H1 (cell line): ENCODE measurements at regions not wholly inside any gene's neighbourhood (a gene's known extent, or its start where the extent isn't known, plus 50 kb on each side); places are given as distances from the start of the nearest gene placed in this dataset.

Source experiments
- CTCF ChIA-PET: fragments of 300-600 bp; sonication (Branson Sonifier 250); formaldehyde crosslinking; loops from one replicate; lab custom pipeline; 2021; ENCODE audit not compliant: partially characterized antibody; lab: Charles Lee
- POLR2A ChIA-PET: fragments of 300-600 bp; sonication (Branson Sonifier 250); formaldehyde crosslinking; loops from one replicate; lab custom pipeline; 2021; ENCODE audit warnings: inconsistent platforms; ENCODE audit not compliant: partially characterized antibody; lab: Charles Lee
- DNase-seq, 2 experiments: peaks; one replicate each; pipeline versions ENCODE4 v3.0.0 to v3.0.0-alpha.2; 2010 to 2022; ENCODE audit warnings: low spot score in 2 of 2, low read depth in 1 of 2, mixed read lengths in 1 of 2
- FAIRE-seq: peaks from 2 replicates; lab custom pipeline; 2011; peaks lifted over from hg19 to GRCh38; lab: Jason Lieb, UNC
- H2AFZ ChIP-seq: 2 replicates; pipeline ENCODE4 v1.8.1; 2012; ENCODE audit warnings: low read length, inconsistent platforms
- H2AK5ac ChIP-seq: 2 replicates; pipeline ENCODE4 v1.6.1; 2013; ENCODE audit warnings: low read depth, low read length
- H2BK120ac ChIP-seq: replicated peaks from 2 replicates; pipeline ENCODE3; 2013; ENCODE audit warnings: low read depth, low read length, inconsistent platforms
- H2BK12ac ChIP-seq: 2 replicates; pipeline ENCODE4 v1.6.1; 2013; ENCODE audit warnings: low read depth, low read length
- H2BK15ac ChIP-seq: 2 replicates; pipeline ENCODE4 v1.6.1; 2013; ENCODE audit warnings: low read length
- H2BK20ac ChIP-seq: 2 replicates; pipeline ENCODE4 v1.6.1; 2013; ENCODE audit warnings: low read length
- H2BK5ac ChIP-seq: 2 replicates; pipeline ENCODE4 v1.6.1; 2013; ENCODE audit warnings: low read depth, low read length
- H3K14ac ChIP-seq: 2 replicates; pipeline ENCODE4 v1.6.1; 2013; ENCODE audit warnings: inconsistent platforms; ENCODE audit not compliant: insufficient read length
- H3K18ac ChIP-seq: 2 replicates; pipeline ENCODE4 v1.6.1; 2013; ENCODE audit warnings: low read length; ENCODE audit errors: extremely low read depth
- H3K23ac ChIP-seq: 2 replicates; pipeline ENCODE4 v1.6.1; 2013; ENCODE audit warnings: inconsistent platforms; ENCODE audit not compliant: insufficient read length
- H3K23me2 ChIP-seq: 2 replicates; pipeline ENCODE4 v1.6.1; 2013; ENCODE audit warnings: low read depth, low read length
- H3K27ac ChIP-seq: 2 replicates; pipeline ENCODE4 v1.6.1; 2011; ENCODE audit warnings: low read depth, low read length, inconsistent platforms
- H3K27me3 ChIP-seq, 4 experiments: replicated peaks in 1 of 4; 1 replicate in 1 of 4; 2 replicates in 3 of 4; pipeline versions ENCODE4 v1.6.1 to v1.8.1; 2011 to 2013; ENCODE audit warnings: low read length in 3 of 4, mild to moderate bottlenecking in 3 of 4, inconsistent platforms in 2 of 4, mixed read lengths in 2 of 4, moderate library complexity in 1 of 4; ENCODE audit not compliant: control insufficient read depth in 3 of 4, insufficient read depth in 3 of 4; ENCODE audit errors: extremely low read depth in 1 of 4
- H3K36me3 ChIP-seq, 4 experiments: 2 replicates each; pipeline versions ENCODE4 v1.6.1 to v1.8.1; 2011 to 2013; ENCODE audit warnings: mild to moderate bottlenecking in 4 of 4, low read length in 3 of 4, moderate library complexity in 2 of 4, control low read depth in 1 of 4, inconsistent platforms in 1 of 4; ENCODE audit not compliant: insufficient read depth in 4 of 4, control insufficient read depth in 2 of 4
- H3K4ac ChIP-seq: replicated peaks from 2 replicates; pipeline ENCODE3; 2013; ENCODE audit warnings: low read length, low read depth, mixed read lengths, inconsistent platforms; ENCODE audit not compliant: insufficient read length
- H3K4me1 ChIP-seq, 4 experiments: replicated peaks in 1 of 4; 1 replicate in 1 of 4; 2 replicates in 3 of 4; pipeline versions ENCODE4 v1.6.1 to v1.8.1; 2011 to 2013; ENCODE audit warnings: low read length in 3 of 4, inconsistent platforms in 2 of 4, mixed read lengths in 1 of 4; ENCODE audit not compliant: insufficient read depth in 4 of 4, control insufficient read depth in 3 of 4
- H3K4me2 ChIP-seq, 2 experiments: 2 replicates each; pipeline versions ENCODE4 v1.6.1 to v1.8.1; 2011 to 2013; ENCODE audit warnings: low read depth in 2 of 2, low read length in 2 of 2, control low read depth in 1 of 2, inconsistent platforms in 1 of 2, mild to moderate bottlenecking in 1 of 2; ENCODE audit not compliant: insufficient read depth in 1 of 2
- H3K4me3 ChIP-seq, 4 experiments: fragments of 200-600, 300-600 bp in 1 of 4; sonication (generic), shearing (Covaris generic), sonication (Bioruptor Twin) in 1 of 4; 2 replicates each; pipeline versions ENCODE4 v1.5.1 to v1.8.1; 2011 to 2016; ENCODE audit warnings: low read length in 4 of 4, low read depth in 3 of 4, control low read depth in 2 of 4, inconsistent platforms in 2 of 4, mild to moderate bottlenecking in 2 of 4, mixed read lengths in 1 of 4, moderate library complexity in 1 of 4; ENCODE audit not compliant: insufficient read depth in 2 of 4; ENCODE audit errors: extremely low read depth in 1 of 4
- H3K56ac ChIP-seq: replicated peaks from 2 replicates; pipeline ENCODE3; 2013; ENCODE audit warnings: low read depth, mild to moderate bottlenecking, mixed read lengths, low read length, inconsistent platforms; ENCODE audit not compliant: insufficient read length
- H3K79me1 ChIP-seq: 2 replicates; pipeline ENCODE4 v1.6.1; 2013; ENCODE audit warnings: low read depth, low read length, control low read depth
- H3K79me2 ChIP-seq, 2 experiments: 2 replicates each; pipeline versions ENCODE4 v1.6.1 to v1.8.1; 2012 to 2013; ENCODE audit warnings: low read length in 2 of 2, mild to moderate bottlenecking in 2 of 2, inconsistent platforms in 1 of 2; ENCODE audit not compliant: insufficient read depth in 2 of 2, control insufficient read depth in 1 of 2
- H3K9ac ChIP-seq, 4 experiments: replicated peaks in 1 of 4; 1 replicate in 1 of 4; 2 replicates in 3 of 4; pipeline versions ENCODE4 v1.6.1 to v1.8.1; 2011 to 2013; ENCODE audit warnings: low read depth in 3 of 4, low read length in 3 of 4, control low read depth in 2 of 4, mild to moderate bottlenecking in 2 of 4, moderate library complexity in 2 of 4, inconsistent platforms in 1 of 4; ENCODE audit errors: extremely low read depth in 1 of 4
- H3K9me3 ChIP-seq, 2 experiments: 2 replicates each; pipeline versions ENCODE4 v1.6.1 to v1.8.1; 2012 to 2013; ENCODE audit warnings: mild to moderate bottlenecking in 2 of 2, moderate library complexity in 2 of 2, control low read depth in 1 of 2, inconsistent platforms in 1 of 2, low read depth in 1 of 2, low read length in 1 of 2, mixed read lengths in 1 of 2; ENCODE audit not compliant: insufficient read depth in 2 of 2
- H4K20me1 ChIP-seq, 2 experiments: replicated peaks in 1 of 2; 2 replicates each; pipeline versions ENCODE3 to v1.8.1; 2011 to 2013; ENCODE audit warnings: inconsistent platforms in 2 of 2, low read length in 2 of 2, mild to moderate bottlenecking in 1 of 2; ENCODE audit not compliant: insufficient read depth in 2 of 2, control insufficient read depth in 1 of 2
- H4K5ac ChIP-seq: 2 replicates; pipeline ENCODE4 v1.6.1; 2013; ENCODE audit warnings: low read length, low read depth, mixed read lengths, inconsistent platforms; ENCODE audit not compliant: insufficient read length
- H4K8ac ChIP-seq: 2 replicates; pipeline ENCODE4 v1.8.0; 2013; ENCODE audit warnings: mild to moderate bottlenecking, moderate library complexity, low read length, inconsistent platforms; ENCODE audit not compliant: insufficient read depth; ENCODE audit errors: extremely low read depth
- H4K91ac ChIP-seq: replicated peaks from 2 replicates; pipeline ENCODE3; 2013; ENCODE audit warnings: low read length, mixed read lengths, inconsistent platforms; ENCODE audit not compliant: insufficient read length
- CHD2 ChIP-seq: IDR thresholded peaks from 2 replicates; pipeline ENCODE4 v1.6.1; 2012; ENCODE audit warnings: low read length, improper control_type of control experiment
- MAX ChIP-seq: IDR thresholded peaks from 2 replicates; pipeline ENCODE4 v1.6.1; 2012; ENCODE audit warnings: inconsistent platforms
- PHF8 ChIP-seq: fragments of 200-600 bp; sonication (generic); conservative IDR thresholded peaks from 2 replicates; pipeline ENCODE4 v1.7.1; 2012; ENCODE audit warnings: low read depth, mild to moderate bottlenecking, inconsistent platforms, low read length, moderate library complexity
- SIRT6 ChIP-seq: IDR thresholded peaks from one replicate; pipeline ENCODE4 v1.7.1; 2012; ENCODE audit warnings: low read length, inconsistent platforms

GRCh38 chr4:126710935-126711334, 921.8 kb upstream of the INTU start:
- H3K18ac ChIP-seq, result no peak overlapping the region
- no peak overlapping the region for H4K91ac ChIP-seq
- FAIRE-seq (no peak), DNase-seq (no peak)
- no peak overlapping the region for H3K4ac ChIP-seq
- CTCF ChIA-PET, result no interaction called here
- H3K4me2 ChIP-seq, result no peak overlapping the region
- H3K79me2 ChIP-seq, result no peaks in the 10 kb centered on the region
- no peak overlapping the region for H3K9ac ChIP-seq
- H4K8ac ChIP-seq, result no peak overlapping the region
- H2AFZ ChIP-seq, result no peak overlapping the region
- no peaks in the 10 kb centered on the region for H3K23me2 ChIP-seq
- H3K79me1 ChIP-seq, result no peaks in the 10 kb centered on the region
- H3K36me3 ChIP-seq, result no peaks in the 10 kb centered on the region
- no peak overlapping the region for H2BK20ac ChIP-seq
- H2BK12ac ChIP-seq, result no peak overlapping the region
- H3K27me3 ChIP-seq, result no peaks in the 10 kb centered on the region
- H3K23ac ChIP-seq, result no peak overlapping the region
- no peak overlapping the region for H3K14ac ChIP-seq
- TF ChIP-seq CHD2 (no peak), MAX (no peak), SIRT6 (no peak), PHF8 (no peak)
- POLR2A ChIA-PET, result no interaction called here
- no peak overlapping the region for H3K27ac ChIP-seq
- H4K5ac ChIP-seq, result no peak overlapping the region
- H2AK5ac ChIP-seq, result no peak overlapping the region
- H3K4me1 ChIP-seq, result peaks cover 0 to 7% (median 2%) of the 10 kb centered on the region in 4 experiments; a peak in 2 of 7 replicates
- H3K9me3 ChIP-seq, result no peaks in the 10 kb centered on the region
- no peak overlapping the region for H3K56ac ChIP-seq
- no peak overlapping the region for H3K4me3 ChIP-seq
- no peaks in the 10 kb centered on the region for H4K20me1 ChIP-seq
- H2BK120ac ChIP-seq, result no peak overlapping the region
- no peak overlapping the region for H2BK15ac ChIP-seq
- H2BK5ac ChIP-seq, result no peak overlapping the region
